ENCODE measurements at regions not wholly inside any gene's neighbourhood (a gene's known extent, or its start where the extent isn't known, plus 50 kb on each side); places are given as distances from the start of the nearest gene placed in this dataset.

GRCh38 chr2:199596549-199596948 lies 138.8 kb upstream of the SATB2 start:
- TF ChIP-seq CTCF (IDR thresholded peaks at IDR 0.05; ENCODE audit: extremely low read depth, insufficient read depth, missing control alignments): peak; percentile 50
- in situ Hi-C loops (cut with MboI; ENCODE audit: low pct_unique_long_range_greater_than_20kb, low sequenced_read_pairs, unreplicated experiment): no loop called here
- DNase-seq (ENCODE audit: low spot score): no peak

GRCh38 chr2:199594443-199594842 lies 136.7 kb upstream of the SATB2 start:
- no peak for TF ChIP-seq CTCF (IDR thresholded peaks at IDR 0.05; ENCODE audit: extremely low read depth, insufficient read depth, missing control alignments)
- in situ Hi-C loops (cut with MboI; ENCODE audit: low pct_unique_long_range_greater_than_20kb, low sequenced_read_pairs, unreplicated experiment): no loop called here
- no peak for DNase-seq (ENCODE audit: low spot score)

GRCh38 chr2:199591826-199592225 lies 134.1 kb upstream of the SATB2 start:
- DNase-seq (ENCODE audit: low spot score): no peak
- in situ Hi-C loops (cut with MboI; ENCODE audit: low pct_unique_long_range_greater_than_20kb, low sequenced_read_pairs, unreplicated experiment): no loop called here
- TF ChIP-seq CTCF (IDR thresholded peaks at IDR 0.05; ENCODE audit: extremely low read depth, insufficient read depth, missing control alignments): no peak

- DNase-seq (ENCODE audit: low spot score): no peak
- TF ChIP-seq CTCF (IDR thresholded peaks at IDR 0.05; ENCODE audit: extremely low read depth, insufficient read depth, missing control alignments): no peak
- in situ Hi-C loops (cut with MboI; ENCODE audit: low pct_unique_long_range_greater_than_20kb, low sequenced_read_pairs, unreplicated experiment): no loop called here
Observed at GRCh38 chr2:199590321-199591203, 132.8 kb upstream of the SATB2 start.

GRCh38 chr2:199589306-199589705 lies 131.6 kb upstream of the SATB2 start:
- DNase-seq (ENCODE audit: low spot score): no peak
- in situ Hi-C loops (cut with MboI; ENCODE audit: low pct_unique_long_range_greater_than_20kb, low sequenced_read_pairs, unreplicated experiment): no loop called here
- no peak for TF ChIP-seq CTCF (IDR thresholded peaks at IDR 0.05; ENCODE audit: extremely low read depth, insufficient read depth, missing control alignments)

GRCh38 chr2:199588054-199588453 lies 130.3 kb upstream of the SATB2 start:
- TF ChIP-seq CTCF (IDR thresholded peaks at IDR 0.05; ENCODE audit: extremely low read depth, insufficient read depth, missing control alignments): no peak
- in situ Hi-C loops (cut with MboI; ENCODE audit: low pct_unique_long_range_greater_than_20kb, low sequenced_read_pairs, unreplicated experiment): no loop called here

More at GRCh38 chr2:199588054-199588453, 130.3 kb upstream of the SATB2 start:
- no peak for DNase-seq (ENCODE audit: low spot score)

Measured in GM13977 (cell line).